ENCODE measurements at regions not wholly inside any gene's neighbourhood (a gene's known extent, or its start where the extent isn't known, plus 50 kb on each side); places are given as distances from the start of the nearest gene placed in this dataset.

- Histone ChIP-seq H3K9me3 (ENCODE audit: control insufficient read depth in 2 of 2, low read length in 2 of 2) (no peaks in the 10 kb centered on the region), H3K27ac (ENCODE audit: insufficient read depth, low read length, poor library complexity, severe bottlenecking) (no peak overlapping the region), H3K27me3 (ENCODE audit: control insufficient read depth, insufficient read depth, low read length) (no peaks in the 10 kb centered on the region), H3K4me3 (ENCODE audit: low read depth, low read length) (no peak overlapping the region), H3K4me1 (ENCODE audit: control insufficient read depth, insufficient read depth, low read length, poor library complexity, severe bottlenecking) (no peaks in the 10 kb centered on the region), H3K36me3 (ENCODE audit: control insufficient read depth, insufficient read depth, low read length) (no peaks in the 10 kb centered on the region)
- Mint-ChIP-seq H3K9me3 (peaks cover 0 to 4% (median 1%) of the 10 kb centered on the region in 7 donors), H3K4me3 (no peak overlapping the region), H3K36me3 (no peaks in the 10 kb centered on the region), H3K27ac (no peak overlapping the region), H3K27me3 (peaks cover 4% of the 10 kb centered on the region), H3K4me1 (peaks cover 0 to 8% (median 1%) of the 10 kb centered on the region in 4 donors)
- ATAC-seq (ENCODE audit: low read depth in 2 of 2) (no peak), DNase-seq (no peak)
These were observed 177.3 kb downstream of the ANKRD30B start for GRCh38 chr18:14925281-14925709.

GRCh38 chr18:14927701-14928100, 179.7 kb downstream of the ANKRD30B start:
- Mint-ChIP-seq H3K27ac (no peak overlapping the region), H3K36me3 (no peaks in the 10 kb centered on the region), H3K27me3 (no peaks in the 10 kb centered on the region), H3K4me1 (peaks cover 0 to 8% (median 1%) of the 10 kb centered on the region in 4 donors), H3K9me3 (peaks cover 0 to 2% (median 0%) of the 10 kb centered on the region in 7 donors), H3K4me3 (no peak overlapping the region)
- DNase-seq (no peak), ATAC-seq (ENCODE audit: low read depth in 2 of 2) (no peak)
- Histone ChIP-seq H3K27me3 (ENCODE audit: control insufficient read depth, insufficient read depth, low read length) (no peaks in the 10 kb centered on the region), H3K36me3 (ENCODE audit: control insufficient read depth, insufficient read depth, low read length) (no peaks in the 10 kb centered on the region), H3K4me1 (ENCODE audit: control insufficient read depth, insufficient read depth, low read length, poor library complexity, severe bottlenecking) (no peaks in the 10 kb centered on the region), H3K9me3 (ENCODE audit: control insufficient read depth in 2 of 2, low read length in 2 of 2) (no peaks in the 10 kb centered on the region), H3K4me3 (ENCODE audit: low read depth, low read length) (no peak overlapping the region), H3K27ac (ENCODE audit: insufficient read depth, low read length, poor library complexity, severe bottlenecking) (no peak overlapping the region)

- no peak for ATAC-seq (ENCODE audit: low read depth in 2 of 2)
- H3K36me3 Mint-ChIP-seq = no peaks in the 10 kb centered on the region
These were observed 180.4 kb downstream of the ANKRD30B start for GRCh38 chr18:14928396-14928795.

GRCh38 chr18:14930076-14930475, 182.1 kb downstream of the ANKRD30B start:
- H3K9me3 Mint-ChIP-seq = peaks cover 0 to 1% (median 0%) of the 10 kb centered on the region in 7 donors
- no peak overlapping the region for H3K4me3 Mint-ChIP-seq
- DNase-seq (no peak), ATAC-seq (ENCODE audit: low read depth in 2 of 2) (no peak)
- no peaks in the 10 kb centered on the region for H3K36me3 Mint-ChIP-seq
- H3K4me1 Mint-ChIP-seq = peaks cover 0 to 5% (median 1%) of the 10 kb centered on the region in 4 donors
- H3K4me1 ChIP-seq (ENCODE audit: control insufficient read depth, insufficient read depth, low read length, poor library complexity, severe bottlenecking) = no peaks in the 10 kb centered on the region
- H3K27me3 ChIP-seq (ENCODE audit: control insufficient read depth, insufficient read depth, low read length) = no peaks in the 10 kb centered on the region
- H3K27ac Mint-ChIP-seq = no peak overlapping the region
- no peak overlapping the region for H3K4me3 ChIP-seq (ENCODE audit: low read depth, low read length)
- H3K27ac ChIP-seq (ENCODE audit: insufficient read depth, low read length, poor library complexity, severe bottlenecking) = no peak overlapping the region
- no peaks in the 10 kb centered on the region for H3K27me3 Mint-ChIP-seq
- H3K36me3 ChIP-seq (ENCODE audit: control insufficient read depth, insufficient read depth, low read length) = no peaks in the 10 kb centered on the region
- no peaks in the 10 kb centered on the region for H3K9me3 ChIP-seq (ENCODE audit: control insufficient read depth in 2 of 2, low read length in 2 of 2)

More at GRCh38 chr18:14928396-14928795, 180.4 kb downstream of the ANKRD30B start:
- H3K4me3 ChIP-seq (ENCODE audit: low read depth, low read length) = no peak overlapping the region
- Mint-ChIP-seq H3K27ac (no peak overlapping the region), H3K27me3 (no peaks in the 10 kb centered on the region), H3K4me3 (no peak overlapping the region), H3K4me1 (peaks cover 0 to 8% (median 1%) of the 10 kb centered on the region in 4 donors), H3K9me3 (peaks cover 0 to 2% (median 0%) of the 10 kb centered on the region in 7 donors)
- H3K4me1 ChIP-seq (ENCODE audit: control insufficient read depth, insufficient read depth, low read length, poor library complexity, severe bottlenecking) = no peaks in the 10 kb centered on the region
- no peaks in the 10 kb centered on the region for H3K36me3 ChIP-seq (ENCODE audit: control insufficient read depth, insufficient read depth, low read length)
- H3K27me3 ChIP-seq (ENCODE audit: control insufficient read depth, insufficient read depth, low read length) = no peaks in the 10 kb centered on the region
- no peak overlapping the region for H3K27ac ChIP-seq (ENCODE audit: insufficient read depth, low read length, poor library complexity, severe bottlenecking)
- no peak for DNase-seq
- H3K9me3 ChIP-seq (ENCODE audit: control insufficient read depth in 2 of 2, low read length in 2 of 2) = no peaks in the 10 kb centered on the region

- Histone ChIP-seq H3K27ac (ENCODE audit: insufficient read depth, low read length, poor library complexity, severe bottlenecking) (no peak overlapping the region), H3K9me3 (ENCODE audit: control insufficient read depth in 2 of 2, low read length in 2 of 2) (no peaks in the 10 kb centered on the region), H3K27me3 (ENCODE audit: control insufficient read depth, insufficient read depth, low read length) (no peaks in the 10 kb centered on the region), H3K36me3 (ENCODE audit: control insufficient read depth, insufficient read depth, low read length) (no peaks in the 10 kb centered on the region), H3K4me1 (ENCODE audit: control insufficient read depth, insufficient read depth, low read length, poor library complexity, severe bottlenecking) (no peaks in the 10 kb centered on the region), H3K4me3 (ENCODE audit: low read depth, low read length) (no peak overlapping the region)
- Mint-ChIP-seq H3K27me3 (no peaks in the 10 kb centered on the region), H3K27ac (no peak overlapping the region), H3K9me3 (peaks cover 0 to 2% (median 0%) of the 10 kb centered on the region in 7 donors), H3K36me3 (no peaks in the 10 kb centered on the region), H3K4me1 (peaks cover 0 to 4% (median 0%) of the 10 kb centered on the region in 4 donors), H3K4me3 (no peak overlapping the region)
- DNase-seq = no peak
- no peak for ATAC-seq (ENCODE audit: low read depth in 2 of 2)
These were observed 182.6 kb downstream of the ANKRD30B start for GRCh38 chr18:14930576-14930975.

- no peaks in the 10 kb centered on the region for H3K36me3 Mint-ChIP-seq
- H3K27me3 Mint-ChIP-seq = no peaks in the 10 kb centered on the region
- no peak overlapping the region for H3K4me3 Mint-ChIP-seq
These were observed 185.3 kb downstream of the ANKRD30B start for GRCh38 chr18:14933049-14933851.

GRCh38 chr18:14933964-14934363, 186.0 kb downstream of the ANKRD30B start:
- Mint-ChIP-seq H3K4me1 (peaks cover 0 to 4% (median 0%) of the 10 kb centered on the region in 4 donors), H3K27me3 (no peaks in the 10 kb centered on the region), H3K9me3 (peaks cover 0 to 2% (median 0%) of the 10 kb centered on the region in 7 donors), H3K27ac (peak overlapping the region in 1 of 3 donors; percentile 65), H3K4me3 (no peak overlapping the region), H3K36me3 (no peaks in the 10 kb centered on the region)
- no peak for DNase-seq
- H3K27me3 ChIP-seq (ENCODE audit: control insufficient read depth, insufficient read depth, low read length) = no peaks in the 10 kb centered on the region
- H3K9me3 ChIP-seq (ENCODE audit: control insufficient read depth in 2 of 2, low read length in 2 of 2) = no peaks in the 10 kb centered on the region
- H3K27ac ChIP-seq (ENCODE audit: insufficient read depth, low read length, poor library complexity, severe bottlenecking) = no peak overlapping the region
- H3K36me3 ChIP-seq (ENCODE audit: control insufficient read depth, insufficient read depth, low read length) = no peaks in the 10 kb centered on the region
- no peak overlapping the region for H3K4me3 ChIP-seq (ENCODE audit: low read depth, low read length)
- peak in 1 of 2 donors; percentile 12 for ATAC-seq (ENCODE audit: low read depth in 2 of 2)
- H3K4me1 ChIP-seq (ENCODE audit: control insufficient read depth, insufficient read depth, low read length, poor library complexity, severe bottlenecking) = no peaks in the 10 kb centered on the region

More at GRCh38 chr18:14933049-14933851, 185.3 kb downstream of the ANKRD30B start:
- Histone ChIP-seq H3K4me1 (ENCODE audit: control insufficient read depth, insufficient read depth, low read length, poor library complexity, severe bottlenecking) (no peaks in the 10 kb centered on the region), H3K27me3 (ENCODE audit: control insufficient read depth, insufficient read depth, low read length) (no peaks in the 10 kb centered on the region), H3K36me3 (ENCODE audit: control insufficient read depth, insufficient read depth, low read length) (no peaks in the 10 kb centered on the region), H3K4me3 (ENCODE audit: low read depth, low read length) (no peak overlapping the region), H3K9me3 (ENCODE audit: control insufficient read depth in 2 of 2, low read length in 2 of 2) (no peaks in the 10 kb centered on the region), H3K27ac (ENCODE audit: insufficient read depth, low read length, poor library complexity, severe bottlenecking) (no peak overlapping the region)
- no peak for ATAC-seq (ENCODE audit: low read depth in 2 of 2)
- Mint-ChIP-seq H3K9me3 (peaks cover 0 to 2% (median 0%) of the 10 kb centered on the region in 7 donors), H3K27ac (no peak overlapping the region), H3K4me1 (peaks cover 0 to 4% (median 0%) of the 10 kb centered on the region in 4 donors)
- DNase-seq = no peak

- no peak overlapping the region for H3K27ac Mint-ChIP-seq
- no peak overlapping the region for H3K27ac ChIP-seq (ENCODE audit: insufficient read depth, low read length, poor library complexity, severe bottlenecking)
These were observed 187.2 kb downstream of the ANKRD30B start for GRCh38 chr18:14935210-14935609.

More at GRCh38 chr18:14935210-14935609, 187.2 kb downstream of the ANKRD30B start:
- peaks cover 0 to 2% (median 0%) of the 10 kb centered on the region in 4 donors for H3K4me1 Mint-ChIP-seq
- peaks cover 0 to 2% (median 0%) of the 10 kb centered on the region in 7 donors for H3K9me3 Mint-ChIP-seq
- Histone ChIP-seq H3K4me3 (ENCODE audit: low read depth, low read length) (no peak overlapping the region), H3K4me1 (ENCODE audit: control insufficient read depth, insufficient read depth, low read length, poor library complexity, severe bottlenecking) (no peaks in the 10 kb centered on the region), H3K27me3 (ENCODE audit: control insufficient read depth, insufficient read depth, low read length) (no peaks in the 10 kb centered on the region), H3K9me3 (ENCODE audit: control insufficient read depth in 2 of 2, low read length in 2 of 2) (no peaks in the 10 kb centered on the region), H3K36me3 (ENCODE audit: control insufficient read depth, insufficient read depth, low read length) (no peaks in the 10 kb centered on the region)
- no peak for DNase-seq
- H3K27me3 Mint-ChIP-seq = no peaks in the 10 kb centered on the region
- H3K4me3 Mint-ChIP-seq = no peak overlapping the region
- no peak for ATAC-seq (ENCODE audit: low read depth in 2 of 2)
- H3K36me3 Mint-ChIP-seq = no peaks in the 10 kb centered on the region

Data from CD4-positive, CD25-positive, alpha-beta regulatory T cell (primary cell).